ENCODE measurements at regions not wholly inside any gene's neighbourhood (a gene's known extent, or its start where the extent isn't known, plus 50 kb on each side); places are given as distances from the start of the nearest gene placed in this dataset.

DNA sequence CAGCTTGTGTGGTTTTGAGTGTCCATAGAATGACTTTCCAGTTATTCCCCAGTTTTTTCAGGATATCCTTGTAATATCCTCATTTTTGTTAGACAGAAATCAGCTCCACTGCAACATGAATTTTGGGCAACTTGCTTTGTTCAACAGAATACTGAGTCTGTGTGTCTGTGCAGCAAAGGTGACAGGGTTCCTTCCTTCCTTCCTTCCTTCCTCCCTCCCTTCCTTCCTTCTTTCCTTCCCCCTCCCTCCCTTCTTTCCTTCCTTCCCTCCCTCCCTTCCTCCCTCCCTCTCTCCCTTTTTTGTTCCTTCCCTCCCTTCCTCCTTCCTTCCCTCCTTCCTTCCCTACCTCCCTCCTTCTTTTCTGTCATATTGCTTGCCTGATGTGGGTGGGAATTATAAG is 496.5 kb downstream of the EPM2A start:
- ATAC-seq (replicated peaks) = no peak
- Mint-ChIP-seq H3K4me3 (no peak overlapping the region), H3K27me3 (peaks cover 3 to 12% of the 10 kb centered on the region in 2 donors), H3K27ac (no peak overlapping the region), H3K4me1 (no peaks in the 10 kb centered on the region), H3K36me3 (no peaks in the 10 kb centered on the region), H3K9me3 (peaks cover under 1 to 1% of the 10 kb centered on the region in 2 donors)
- DNase-seq = no peak

DNA sequence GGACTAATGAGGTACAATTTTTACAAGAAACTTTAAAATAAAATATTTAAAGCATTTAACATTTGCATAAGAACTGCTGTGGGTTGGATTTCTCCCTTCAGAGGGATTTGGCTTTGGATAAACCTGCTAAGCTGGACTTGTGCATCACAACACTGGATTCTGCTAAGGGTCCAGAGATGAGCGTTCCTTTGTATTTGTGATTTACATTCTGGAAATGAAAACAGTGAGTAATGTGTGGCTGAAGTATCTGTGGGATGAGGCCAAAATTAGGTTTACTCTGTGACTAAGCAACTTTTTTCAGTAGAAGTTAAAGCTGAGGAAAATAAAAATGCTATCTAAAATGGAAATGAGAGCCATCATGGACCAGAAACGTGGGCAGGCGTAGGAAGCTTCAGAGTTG is 494.3 kb downstream of the EPM2A start:
- Mint-ChIP-seq H3K9me3 (peaks cover 0 to 1% of the 10 kb centered on the region in 2 donors), H3K27me3 (peaks cover 3 to 9% of the 10 kb centered on the region in 2 donors), H3K4me1 (no peaks in the 10 kb centered on the region), H3K27ac (no peak overlapping the region), H3K36me3 (no peaks in the 10 kb centered on the region), H3K4me3 (no peak overlapping the region)
- ATAC-seq (replicated peaks) (no peak), DNase-seq (no peak)

DNA sequence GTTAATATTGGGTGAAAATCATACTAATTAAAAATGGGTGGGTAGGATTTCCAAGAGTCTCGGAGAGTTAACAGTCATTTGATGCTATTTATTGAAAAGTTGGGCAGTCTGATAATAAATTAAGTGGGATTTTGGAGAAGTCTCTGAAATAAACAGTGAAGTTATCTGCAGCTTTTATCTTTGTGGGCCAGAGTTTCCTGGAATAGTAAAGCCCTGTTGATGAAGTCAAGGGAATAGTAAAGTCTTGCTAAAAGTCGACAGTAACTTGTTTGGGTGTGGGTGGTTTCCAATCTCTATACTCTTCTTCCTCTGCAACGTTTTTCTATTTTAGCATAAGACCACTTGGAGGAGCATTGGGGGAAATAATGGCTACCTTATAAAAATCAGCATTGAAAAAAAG is 493.6 kb downstream of the EPM2A start:
- Mint-ChIP-seq H3K4me1 (no peaks in the 10 kb centered on the region), H3K9me3 (peaks cover 0 to 1% of the 10 kb centered on the region in 2 donors), H3K4me3 (no peak overlapping the region), H3K27me3 (peaks cover 3 to 5% of the 10 kb centered on the region in 2 donors), H3K36me3 (no peaks in the 10 kb centered on the region), H3K27ac (no peak overlapping the region)
- ATAC-seq (replicated peaks) (no peak), DNase-seq (no peak)

DNA sequence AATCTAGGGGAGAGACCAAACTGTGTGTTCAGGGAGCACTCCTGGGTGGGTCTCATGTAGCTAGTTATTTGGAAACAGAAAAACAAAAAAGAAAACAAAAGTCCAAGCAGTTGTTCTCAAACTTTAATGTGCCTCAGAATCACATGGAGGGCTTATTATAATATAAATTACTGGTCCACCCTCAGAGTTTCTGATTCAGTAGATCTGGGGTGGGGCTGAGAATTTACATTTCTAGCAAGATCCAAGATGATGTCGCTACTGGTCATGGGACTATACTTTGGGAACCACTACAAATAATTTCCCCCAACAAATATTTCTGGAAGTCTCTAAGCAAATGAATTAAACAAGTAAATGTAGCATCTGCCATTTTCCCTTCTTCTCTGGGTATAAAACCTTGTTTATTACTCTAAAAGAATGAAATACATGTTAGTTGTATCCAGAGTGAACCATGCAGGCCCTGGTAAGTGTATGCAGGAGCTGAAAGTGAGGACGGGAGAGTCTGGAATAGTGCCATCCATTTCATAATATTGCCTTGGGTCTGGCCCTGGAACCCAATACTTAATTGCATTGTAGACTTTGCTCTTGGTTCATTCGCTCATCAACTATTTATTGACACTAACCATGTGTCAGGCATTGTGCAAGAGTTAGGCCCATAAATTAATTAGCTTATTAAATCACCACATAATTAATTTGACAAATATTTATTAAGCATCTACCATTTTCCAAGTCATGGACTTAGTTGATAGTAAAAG is 490.8 kb downstream of the EPM2A start:
- H3K9me3 Mint-ChIP-seq = peaks cover 0 to 1% of the 10 kb centered on the region in 2 donors
- no peak for ATAC-seq (replicated peaks)

DNA sequence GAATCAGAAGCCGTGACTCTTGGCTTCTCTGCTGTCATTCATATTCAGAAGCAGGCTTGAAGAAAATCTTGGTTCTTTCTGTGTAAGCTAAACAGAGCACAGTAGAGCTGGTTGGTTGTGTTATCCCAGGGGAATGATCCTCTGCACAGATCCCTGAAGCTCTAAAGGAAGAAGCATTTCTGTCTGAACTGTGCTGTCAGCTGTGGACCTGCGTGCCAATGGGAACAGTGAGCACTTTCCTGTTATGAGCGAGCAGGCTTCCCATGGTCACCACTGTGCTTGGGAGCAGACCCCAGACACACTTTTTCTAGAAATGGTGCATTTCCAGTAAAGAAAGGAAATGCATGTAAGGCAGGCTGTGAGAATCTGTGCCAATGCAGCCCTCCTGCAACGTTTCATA is 490.2 kb downstream of the EPM2A start:
- peaks cover 0 to 1% of the 10 kb centered on the region in 2 donors for H3K9me3 Mint-ChIP-seq
- DNase-seq (no peak), ATAC-seq (replicated peaks) (no peak)
- H3K4me1 Mint-ChIP-seq = no peaks in the 10 kb centered on the region
- no peaks in the 10 kb centered on the region for H3K36me3 Mint-ChIP-seq
- H3K27ac Mint-ChIP-seq = no peak overlapping the region
- H3K4me3 Mint-ChIP-seq = no peak overlapping the region
- peaks cover 0 to 5% of the 10 kb centered on the region in 2 donors for H3K27me3 Mint-ChIP-seq

More for the DNA sequence above, 490.8 kb downstream of the EPM2A start:
- Mint-ChIP-seq H3K27me3 (peaks cover 0 to 5% of the 10 kb centered on the region in 2 donors), H3K27ac (no peak overlapping the region), H3K4me1 (no peaks in the 10 kb centered on the region), H3K36me3 (no peaks in the 10 kb centered on the region), H3K4me3 (no peak overlapping the region)
- DNase-seq = no peak

DNA sequence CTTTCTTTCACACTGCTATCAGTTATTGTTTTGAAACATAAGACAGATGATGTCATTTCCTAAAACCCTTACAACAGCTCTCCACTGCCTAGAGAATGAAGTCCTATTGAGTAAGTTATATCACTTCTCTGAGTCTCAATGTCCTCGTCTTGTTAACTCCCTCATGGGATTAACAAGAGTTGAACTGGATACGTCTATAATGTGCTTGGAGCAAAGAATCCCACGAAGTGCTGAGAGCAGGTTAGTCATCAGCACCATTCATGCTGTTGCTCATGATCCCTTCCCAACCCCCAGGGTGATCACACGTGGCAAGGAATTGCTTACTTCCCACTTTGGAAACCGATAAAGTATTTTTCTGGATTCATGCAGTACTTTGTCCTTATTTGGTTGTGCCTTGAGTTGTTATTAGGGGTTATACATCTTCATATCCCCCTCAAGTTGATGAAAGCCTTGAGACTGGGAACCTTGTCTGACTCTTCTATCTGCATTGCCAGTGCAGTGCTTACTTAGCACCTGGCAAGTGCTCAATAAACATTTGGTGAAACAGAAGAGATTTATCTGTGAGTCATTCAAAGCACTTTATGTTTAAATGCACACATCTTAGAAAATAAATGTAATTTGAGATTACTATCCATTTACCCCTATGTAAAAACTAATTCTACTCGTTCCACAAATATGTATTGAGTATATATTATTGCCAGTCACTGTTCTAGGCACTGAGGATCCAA is 487.5 kb downstream of the EPM2A start:
- DNase-seq (no peak), ATAC-seq (replicated peaks) (no peak)
- H3K27ac Mint-ChIP-seq = no peak overlapping the region
- H3K4me3 Mint-ChIP-seq = no peak overlapping the region
- no peaks in the 10 kb centered on the region for H3K9me3 Mint-ChIP-seq
- H3K27me3 Mint-ChIP-seq = no peaks in the 10 kb centered on the region
- H3K36me3 Mint-ChIP-seq = no peaks in the 10 kb centered on the region
- no peaks in the 10 kb centered on the region for H3K4me1 Mint-ChIP-seq

DNA sequence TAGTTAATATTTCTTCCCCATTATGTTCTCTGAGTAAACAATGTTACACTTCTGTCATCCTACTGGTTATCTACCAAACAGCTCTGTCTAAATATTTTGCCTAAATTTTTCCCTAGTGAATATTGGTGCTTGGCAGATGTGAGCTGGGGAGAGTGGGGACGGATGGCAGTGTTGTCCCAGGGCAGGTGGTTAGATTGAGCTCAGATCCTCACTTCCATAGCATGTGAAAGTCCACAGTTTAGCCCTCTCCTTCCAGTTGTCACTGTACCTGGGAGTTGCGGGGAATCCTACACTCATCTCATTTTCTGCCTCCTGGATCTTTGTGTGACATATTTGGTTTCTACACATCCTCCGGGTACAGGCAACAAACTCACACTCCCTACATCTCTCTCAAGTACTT is 484.9 kb downstream of the EPM2A start:
- ATAC-seq (replicated peaks) (no peak), DNase-seq (no peak)
- Mint-ChIP-seq H3K27ac (no peak overlapping the region), H3K36me3 (no peaks in the 10 kb centered on the region), H3K27me3 (no peaks in the 10 kb centered on the region), H3K4me3 (no peak overlapping the region), H3K4me1 (no peaks in the 10 kb centered on the region), H3K9me3 (peaks cover 2 to 5% of the 10 kb centered on the region in 2 donors)

DNA sequence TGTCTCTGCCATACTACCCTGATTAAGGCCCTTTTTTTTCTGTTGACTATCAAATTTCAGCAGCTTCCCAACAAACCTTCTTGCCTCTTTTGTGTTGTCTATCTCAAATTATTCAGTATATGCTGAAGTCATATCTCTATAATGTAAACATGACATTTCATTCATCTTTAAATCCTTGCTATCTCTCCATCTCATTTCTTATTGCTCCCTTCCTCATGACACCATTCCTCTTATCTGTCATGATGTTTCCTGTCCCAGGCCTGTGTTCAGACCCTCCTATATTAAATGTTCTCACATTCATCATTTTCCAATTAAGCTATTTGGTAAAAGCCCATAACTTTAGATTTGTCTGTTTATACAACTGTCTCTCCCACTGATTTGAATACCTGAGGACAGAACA is 482.6 kb downstream of the EPM2A start:
- Mint-ChIP-seq H3K9me3 (peaks cover 2 to 5% of the 10 kb centered on the region in 2 donors), H3K4me1 (no peaks in the 10 kb centered on the region), H3K36me3 (no peaks in the 10 kb centered on the region), H3K27ac (no peak overlapping the region), H3K4me3 (no peak overlapping the region), H3K27me3 (no peaks in the 10 kb centered on the region)
- no peak for DNase-seq
- ATAC-seq (replicated peaks) = no peak

DNA sequence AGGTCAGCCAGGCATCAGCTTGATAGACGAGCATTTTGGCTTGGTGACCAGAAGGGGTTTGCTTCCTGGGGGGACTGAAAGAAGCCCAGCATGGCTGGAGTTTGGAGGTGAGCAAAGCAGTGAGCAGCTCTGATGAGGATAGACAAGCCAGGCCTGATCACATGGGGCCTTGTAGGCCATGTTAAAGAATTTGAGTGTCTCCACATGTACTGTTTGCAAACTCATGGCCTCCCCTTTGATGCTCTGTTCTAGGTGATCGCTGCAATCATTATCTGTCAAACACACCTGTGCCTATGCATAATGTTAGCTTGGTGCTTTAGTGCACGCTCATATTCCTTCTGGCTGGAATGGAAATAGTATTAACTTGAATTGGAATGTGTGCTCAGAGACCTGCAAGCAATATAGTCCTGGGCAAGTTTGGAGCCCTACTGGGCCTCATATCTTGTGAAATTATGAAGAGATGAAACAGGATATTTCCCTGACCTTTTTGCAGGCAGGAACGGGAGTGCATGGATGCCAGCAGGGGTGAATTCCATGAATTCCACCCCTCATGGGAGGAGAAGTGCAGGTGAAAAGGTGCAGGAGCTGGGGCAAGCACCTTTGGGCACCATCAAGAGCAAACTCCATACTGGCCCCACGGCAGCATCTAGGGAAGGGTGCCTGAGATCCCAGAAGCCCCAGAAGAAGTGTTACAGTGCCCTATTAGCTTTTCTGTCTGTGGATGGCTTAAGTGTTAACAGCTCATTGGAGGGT is 480.5 kb downstream of the EPM2A start:
- DNase-seq = no peak
- Mint-ChIP-seq H3K4me1 (no peaks in the 10 kb centered on the region), H3K4me3 (no peak overlapping the region), H3K27me3 (no peaks in the 10 kb centered on the region), H3K36me3 (no peaks in the 10 kb centered on the region), H3K27ac (no peak overlapping the region), H3K9me3 (peaks cover 4 to 5% of the 10 kb centered on the region in 2 donors)
- ATAC-seq (replicated peaks) = no peak

DNA sequence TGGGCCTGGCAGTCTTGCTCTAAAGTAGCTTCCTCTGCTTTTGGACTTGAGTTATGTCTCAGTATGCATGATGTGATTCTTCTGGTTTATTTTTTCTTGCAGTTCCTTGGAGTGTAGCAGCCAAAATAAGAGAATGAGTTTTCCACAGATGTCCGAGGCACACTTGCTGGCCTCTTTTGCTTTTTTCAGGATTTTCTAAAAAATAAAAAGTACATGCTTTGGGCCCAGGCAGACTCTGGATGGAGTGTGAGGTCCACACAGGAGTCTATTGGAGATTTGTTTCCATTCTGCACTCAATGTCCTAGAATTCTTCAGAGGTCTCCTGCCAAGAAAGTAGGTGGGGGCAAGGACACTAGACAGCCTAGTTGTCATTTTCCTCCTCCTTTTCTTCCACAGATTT is 477.6 kb downstream of the EPM2A start:
- ATAC-seq (replicated peaks) (no peak), DNase-seq (no peak)
- Mint-ChIP-seq H3K36me3 (no peaks in the 10 kb centered on the region), H3K4me3 (no peak overlapping the region), H3K4me1 (no peaks in the 10 kb centered on the region), H3K27ac (no peak overlapping the region), H3K27me3 (no peaks in the 10 kb centered on the region), H3K9me3 (peaks cover 4 to 5% of the 10 kb centered on the region in 2 donors)

DNA sequence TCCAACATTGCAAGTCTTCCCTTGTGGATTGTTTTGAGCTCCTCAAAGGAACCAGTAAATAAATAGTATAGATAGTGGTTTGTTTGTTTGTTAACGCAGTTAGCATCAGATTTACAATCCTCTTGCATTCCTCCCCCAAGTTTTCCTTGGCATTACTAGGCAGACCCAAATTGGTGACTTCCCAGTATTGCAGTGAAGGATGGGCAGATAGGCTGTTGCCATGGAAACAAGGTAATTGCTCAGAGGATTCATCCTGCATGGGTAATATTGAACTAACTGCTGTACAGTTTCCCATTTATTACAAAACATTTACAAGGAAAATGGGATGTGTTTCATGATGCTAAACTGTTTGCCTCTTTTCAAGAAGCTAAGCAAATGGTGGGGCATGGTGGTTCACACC is 477.2 kb downstream of the EPM2A start:
- Mint-ChIP-seq H3K27ac (no peak overlapping the region), H3K36me3 (no peaks in the 10 kb centered on the region), H3K27me3 (no peaks in the 10 kb centered on the region), H3K4me1 (no peaks in the 10 kb centered on the region), H3K9me3 (peaks cover 4 to 5% of the 10 kb centered on the region in 2 donors), H3K4me3 (no peak overlapping the region)
- DNase-seq (no peak), ATAC-seq (replicated peaks) (no peak)

DNA sequence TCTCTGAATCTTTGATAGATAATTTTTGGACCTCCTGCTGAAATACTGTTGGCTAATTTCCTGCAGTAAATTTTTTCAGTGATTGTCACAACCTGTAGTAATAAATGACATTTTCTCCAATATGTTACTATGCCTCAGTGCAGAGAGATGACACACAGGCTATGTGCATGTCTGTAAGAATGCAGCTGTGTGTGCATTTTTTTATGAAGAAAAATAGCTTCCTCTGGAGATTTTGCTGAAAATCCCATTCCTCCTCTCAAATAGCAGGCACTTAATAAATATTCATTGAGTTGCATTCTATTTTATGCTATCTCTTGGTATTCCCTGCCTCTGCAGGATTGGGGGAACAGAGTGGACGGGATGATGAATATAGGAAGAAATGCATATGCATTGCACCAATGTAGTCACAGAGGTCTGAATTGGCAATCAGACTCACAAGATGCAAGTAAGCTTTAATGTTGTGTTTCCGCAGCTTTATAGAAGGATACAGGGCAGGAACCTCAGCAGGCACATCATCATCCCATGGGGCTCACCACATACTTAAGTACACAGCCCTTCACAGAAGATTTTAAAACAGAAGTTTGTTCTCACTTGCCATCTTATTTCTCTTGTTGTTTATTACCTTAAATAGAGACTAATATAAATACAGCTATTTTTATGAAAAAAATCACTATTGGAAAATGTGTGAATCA is 474.7 kb downstream of the EPM2A start:
- Mint-ChIP-seq H3K27me3 (no peaks in the 10 kb centered on the region), H3K4me3 (no peak overlapping the region), H3K36me3 (no peaks in the 10 kb centered on the region), H3K4me1 (no peaks in the 10 kb centered on the region), H3K27ac (no peak overlapping the region), H3K9me3 (peaks cover 0 to 2% of the 10 kb centered on the region in 2 donors)
- DNase-seq (no peak), ATAC-seq (replicated peaks) (no peak)

DNA sequence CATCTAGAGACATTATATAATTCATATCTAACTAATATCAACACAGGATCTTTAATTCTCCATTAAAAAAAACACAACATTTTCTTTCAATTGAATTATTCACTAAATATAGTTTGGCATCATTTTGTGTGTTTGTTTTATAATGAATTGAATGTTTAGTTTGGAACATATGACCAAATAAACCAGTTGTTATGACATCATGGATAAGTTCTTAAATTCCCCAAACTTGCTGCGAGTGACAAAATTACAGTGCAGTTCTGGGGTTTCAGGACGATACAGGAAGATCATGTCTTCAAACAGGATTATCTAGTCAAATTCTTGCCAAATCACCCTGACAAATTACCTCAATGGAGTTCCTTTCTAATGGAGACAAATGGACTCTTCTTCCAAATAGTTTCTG is 473.6 kb downstream of the EPM2A start:
- Mint-ChIP-seq H3K4me1 (no peaks in the 10 kb centered on the region), H3K27ac (no peak overlapping the region), H3K27me3 (no peaks in the 10 kb centered on the region), H3K9me3 (peaks cover 0 to 2% of the 10 kb centered on the region in 2 donors), H3K36me3 (no peaks in the 10 kb centered on the region), H3K4me3 (no peak overlapping the region)
- no peak for ATAC-seq (replicated peaks)
- no peak for DNase-seq

DNA sequence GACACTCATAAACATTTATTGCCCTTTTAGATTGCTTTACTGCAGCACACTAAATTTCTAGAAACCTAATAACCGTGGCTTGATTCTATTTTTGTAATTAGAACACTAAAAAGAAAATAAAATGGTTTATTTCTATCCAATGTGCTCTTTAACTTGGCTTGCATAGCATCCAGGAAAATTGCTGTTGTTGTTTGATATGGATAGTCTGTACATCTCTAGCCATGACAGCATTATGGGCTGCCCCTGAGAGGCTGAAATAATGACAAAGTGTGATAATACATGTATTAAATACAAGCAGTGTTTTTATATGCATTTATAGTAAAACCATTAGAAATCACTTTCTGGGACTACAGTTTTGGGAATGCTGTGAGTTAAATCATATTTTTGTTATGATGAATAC is 472.5 kb downstream of the EPM2A start:
- H3K27ac Mint-ChIP-seq = no peak overlapping the region
- no peaks in the 10 kb centered on the region for H3K4me1 Mint-ChIP-seq
- no peak for DNase-seq
- H3K36me3 Mint-ChIP-seq = no peaks in the 10 kb centered on the region
- ATAC-seq (replicated peaks) = no peak
- H3K27me3 Mint-ChIP-seq = no peaks in the 10 kb centered on the region
- H3K4me3 Mint-ChIP-seq = no peak overlapping the region
- peaks cover 0 to 2% of the 10 kb centered on the region in 2 donors for H3K9me3 Mint-ChIP-seq
